Liver (tissue), 3 donors: ENCODE measurements at regions not wholly inside any gene's neighbourhood (a gene's known extent, or its start where the extent isn't known, plus 50 kb on each side); places are given as distances from the start of the nearest gene placed in this dataset.

ENCODE experiments used
- ATF3 ChIP-seq: IDR thresholded peaks from 2 replicates; pipeline ENCODE4 v1.6.1; 2016; ENCODE audit warnings: antibody characterized with exemption
- TAF1 ChIP-seq: conservative IDR thresholded peaks from 2 replicates; pipeline ENCODE4 v1.6.1; 2016; ENCODE audit warnings: antibody characterized with exemption, mild to moderate bottlenecking
- TF ChIP-seq, protein P1 (sequence below): fragments of 150-350 bp; IDR thresholded peaks from 2 replicates; pipeline ENCODE4 v1.5.1; 2017; ENCODE audit warnings: improper control_type of control experiment, low read depth, low read length; ENCODE audit not compliant: missing input control
- donor health status: healthy.
- donor health status: healthy.

GRCh38 chr10:69692891-69693290 lies 62.8 kb downstream of the FAM241B start:
- TF ChIP-seq, protein P1, sequence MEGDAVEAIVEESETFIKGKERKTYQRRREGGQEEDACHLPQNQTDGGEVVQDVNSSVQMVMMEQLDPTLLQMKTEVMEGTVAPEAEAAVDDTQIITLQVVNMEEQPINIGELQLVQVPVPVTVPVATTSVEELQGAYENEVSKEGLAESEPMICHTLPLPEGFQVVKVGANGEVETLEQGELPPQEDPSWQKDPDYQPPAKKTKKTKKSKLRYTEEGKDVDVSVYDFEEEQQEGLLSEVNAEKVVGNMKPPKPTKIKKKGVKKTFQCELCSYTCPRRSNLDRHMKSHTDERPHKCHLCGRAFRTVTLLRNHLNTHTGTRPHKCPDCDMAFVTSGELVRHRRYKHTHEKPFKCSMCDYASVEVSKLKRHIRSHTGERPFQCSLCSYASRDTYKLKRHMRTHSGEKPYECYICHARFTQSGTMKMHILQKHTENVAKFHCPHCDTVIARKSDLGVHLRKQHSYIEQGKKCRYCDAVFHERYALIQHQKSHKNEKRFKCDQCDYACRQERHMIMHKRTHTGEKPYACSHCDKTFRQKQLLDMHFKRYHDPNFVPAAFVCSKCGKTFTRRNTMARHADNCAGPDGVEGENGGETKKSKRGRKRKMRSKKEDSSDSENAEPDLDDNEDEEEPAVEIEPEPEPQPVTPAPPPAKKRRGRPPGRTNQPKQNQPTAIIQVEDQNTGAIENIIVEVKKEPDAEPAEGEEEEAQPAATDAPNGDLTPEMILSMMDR, result no peak
- TF ChIP-seq ATF3 (no peak), TAF1 (no peak)
